ENCODE measurements at regions not wholly inside any gene's neighbourhood (a gene's known extent, or its start where the extent isn't known, plus 50 kb on each side); places are given as distances from the start of the nearest gene placed in this dataset.
"Not testable (repeated sequence)": the region's sequence is repeated elsewhere in the genome, so short reads cannot be mapped to it uniquely, and the experiment has no call there.

GRCh38 chr20:60760256-60761000, 491.6 kb upstream of the CDH4 start:
- DNase-seq (ENCODE audit: low read depth), result no peak

- DNase-seq (ENCODE audit: low read depth), result no peak
Observed at GRCh38 chr20:60761056-60761455, 491.0 kb upstream of the CDH4 start.

GRCh38 chr20:60762386-60762785, 489.7 kb upstream of the CDH4 start:
- DNase-seq (ENCODE audit: low read depth), result no peak

- DNase-seq (ENCODE audit: low read depth), result no peak
Observed at GRCh38 chr20:60764328-60764727, 487.7 kb upstream of the CDH4 start.

- no peak for DNase-seq (ENCODE audit: low read depth)
Observed at GRCh38 chr20:60764771-60765170, 487.3 kb upstream of the CDH4 start.

GRCh38 chr20:60765821-60766403, 486.1 kb upstream of the CDH4 start:
- no peak for DNase-seq (ENCODE audit: low read depth)

GRCh38 chr20:60768216-60768615, 483.8 kb upstream of the CDH4 start:
- DNase-seq (ENCODE audit: low read depth), result no peak

GRCh38 chr20:60780388-60781025, 471.6 kb upstream of the CDH4 start:
- no peak for DNase-seq (ENCODE audit: low read depth)

GRCh38 chr20:60782959-60783625, 469.0 kb upstream of the CDH4 start:
- no peak for DNase-seq (ENCODE audit: low read depth)

GRCh38 chr20:60785301-60785700, 466.8 kb upstream of the CDH4 start:
- DNase-seq (ENCODE audit: low read depth), result no peak

GRCh38 chr20:60785785-60786184, 466.3 kb upstream of the CDH4 start:
- DNase-seq (ENCODE audit: low read depth), result no peak

GRCh38 chr20:60786686-60787217, 465.3 kb upstream of the CDH4 start:
- DNase-seq (ENCODE audit: low read depth), result no peak

- no peak for DNase-seq (ENCODE audit: low read depth)
Observed at GRCh38 chr20:60787276-60787675, 464.8 kb upstream of the CDH4 start.

GRCh38 chr20:60788070-60788469, 464.0 kb upstream of the CDH4 start:
- DNase-seq (ENCODE audit: low read depth), result no peak

- no peak for DNase-seq (ENCODE audit: low read depth)
Observed at GRCh38 chr20:60789399-60789798, 462.7 kb upstream of the CDH4 start.

GRCh38 chr20:60790339-60790738, 461.7 kb upstream of the CDH4 start:
- DNase-seq (ENCODE audit: low read depth), result not testable (repeated sequence)

- DNase-seq (ENCODE audit: low read depth), result no peak
Observed at GRCh38 chr20:60791823-60792222, 460.2 kb upstream of the CDH4 start.

- no peak for DNase-seq (ENCODE audit: low read depth)
Observed at GRCh38 chr20:60792941-60793340, 459.1 kb upstream of the CDH4 start.

- no peak for DNase-seq (ENCODE audit: low read depth)
Observed at GRCh38 chr20:60794674-60795073, 457.4 kb upstream of the CDH4 start.

GRCh38 chr20:60795651-60796050, 456.4 kb upstream of the CDH4 start:
- DNase-seq (ENCODE audit: low read depth), result no peak

- no peak for DNase-seq (ENCODE audit: low read depth)
Observed at GRCh38 chr20:60800185-60800584, 451.9 kb upstream of the CDH4 start.

- DNase-seq (ENCODE audit: low read depth), result no peak
Observed at GRCh38 chr20:60802676-60803075, 449.4 kb upstream of the CDH4 start.

Data from non-pigmented ciliary epithelial cell (primary cell).